IPS-18c (cell line): ENCODE measurements at regions not wholly inside any gene's neighbourhood (a gene's known extent, or its start where the extent isn't known, plus 50 kb on each side); places are given as distances from the start of the nearest gene placed in this dataset.
"Not testable (repeated sequence)": the region's sequence is repeated elsewhere in the genome, so short reads cannot be mapped to it uniquely, and the experiment has no call there.

Experiments
- H3K4me3 ChIP-seq: 2 replicates; pipeline ENCODE4 v1.7.0; 2013; ENCODE audit warnings: low read depth, mild to moderate bottlenecking, low read length, moderate library complexity; ENCODE audit not compliant: insufficient read depth
- H3K9me3 ChIP-seq: one replicate; pipeline ENCODE4 v1.6.1; 2013; ENCODE audit warnings: mild to moderate bottlenecking, low read length, moderate library complexity; ENCODE audit not compliant: control insufficient read depth, insufficient read depth

- Histone ChIP-seq H3K4me3 (no peak overlapping the region), H3K9me3 (no peaks in the 10 kb centered on the region)
These were observed 149.7 kb downstream of the PRL start for GRCh38 chr6:22146931-22147701.

GRCh38 chr6:22147921-22148776 lies 148.7 kb downstream of the PRL start:
- Histone ChIP-seq H3K9me3 (no peaks in the 10 kb centered on the region), H3K4me3 (no peak overlapping the region)

- H3K9me3 ChIP-seq, result no peaks in the 10 kb centered on the region
- H3K4me3 ChIP-seq, result no peak overlapping the region
These were observed 147.7 kb downstream of the PRL start for GRCh38 chr6:22149096-22149495.

- no peak overlapping the region for H3K4me3 ChIP-seq
- no peaks in the 10 kb centered on the region for H3K9me3 ChIP-seq
These were observed 147.1 kb downstream of the PRL start for GRCh38 chr6:22149501-22150367.

- no peak overlapping the region for H3K4me3 ChIP-seq
- no peaks in the 10 kb centered on the region for H3K9me3 ChIP-seq
These were observed 146.3 kb downstream of the PRL start for GRCh38 chr6:22150368-22151035.

GRCh38 chr6:22151892-22152291 lies 144.9 kb downstream of the PRL start:
- Histone ChIP-seq H3K4me3 (no peak overlapping the region), H3K9me3 (no peaks in the 10 kb centered on the region)

GRCh38 chr6:22152841-22153240 lies 144.0 kb downstream of the PRL start:
- no peak overlapping the region for H3K4me3 ChIP-seq
- no peaks in the 10 kb centered on the region for H3K9me3 ChIP-seq

- H3K9me3 ChIP-seq, result no peaks in the 10 kb centered on the region
- H3K4me3 ChIP-seq, result no peak overlapping the region
These were observed 143.3 kb downstream of the PRL start for GRCh38 chr6:22153384-22154158.

GRCh38 chr6:22155551-22155950 lies 141.3 kb downstream of the PRL start:
- no peaks in the 10 kb centered on the region for H3K9me3 ChIP-seq
- H3K4me3 ChIP-seq, result no peak overlapping the region

GRCh38 chr6:22157233-22157632 lies 139.6 kb downstream of the PRL start:
- no peak overlapping the region for H3K4me3 ChIP-seq
- no peaks in the 10 kb centered on the region for H3K9me3 ChIP-seq

- no peak overlapping the region for H3K4me3 ChIP-seq
- no peaks in the 10 kb centered on the region for H3K9me3 ChIP-seq
These were observed 132.6 kb downstream of the PRL start for GRCh38 chr6:22164236-22164635.

- not testable (repeated sequence) for H3K4me3 ChIP-seq
- peaks cover 27% of the 10 kb centered on the region for H3K9me3 ChIP-seq
These were observed 125.8 kb downstream of the PRL start for GRCh38 chr6:22171006-22171405.

- H3K4me3 ChIP-seq, result not testable (repeated sequence)
- H3K9me3 ChIP-seq, result peaks cover 27% of the 10 kb centered on the region
These were observed 125.0 kb downstream of the PRL start for GRCh38 chr6:22171885-22172284.

GRCh38 chr6:22173311-22173710 lies 123.5 kb downstream of the PRL start:
- Histone ChIP-seq H3K4me3 (peak overlapping the region; percentile 20; the same call in 1 of the 2 replicates), H3K9me3 (peaks cover 27% of the 10 kb centered on the region)

GRCh38 chr6:22180250-22180649 lies 116.6 kb downstream of the PRL start:
- H3K9me3 ChIP-seq, H3K4me3 ChIP-seq: not testable (repeated sequence)

GRCh38 chr6:22184371-22184770 lies 112.5 kb downstream of the PRL start:
- peaks cover 2% of the 10 kb centered on the region for H3K9me3 ChIP-seq

More at GRCh38 chr6:22184371-22184770, 112.5 kb downstream of the PRL start:
- no peak overlapping the region for H3K4me3 ChIP-seq
